NT2/D1 (cell line): ENCODE measurements at regions not wholly inside any gene's neighbourhood (a gene's known extent, or its start where the extent isn't known, plus 50 kb on each side); places are given as distances from the start of the nearest gene placed in this dataset.

ENCODE experiments used
- YY1 ChIP-seq: IDR thresholded peaks from 2 replicates; pipeline ENCODE4 v1.6.1; 2011; ENCODE audit not compliant: insufficient read length, insufficient read depth
- ZNF274 ChIP-seq: IDR thresholded peaks from 2 replicates; pipeline ENCODE4 v1.6.1; 2011; ENCODE audit warnings: mild to moderate bottlenecking, low read depth, low read length

- TF ChIP-seq ZNF274 = no peak
- TF ChIP-seq YY1 = no peak
Observed at GRCh38 chr13:21318891-21319532, 140.1 kb downstream of the ZDHHC20 start.
